Astrocyte of the spinal cord (primary cell): ENCODE measurements at regions not wholly inside any gene's neighbourhood (a gene's known extent, or its start where the extent isn't known, plus 50 kb on each side); places are given as distances from the start of the nearest gene placed in this dataset.

Experiments used
- DNase-seq: peaks from one replicate; pipeline ENCODE4 v3.0.0; 2011; ENCODE audit warnings: low read depth, low spot score
- H3K4me3 ChIP-seq: 2 replicates; pipeline ENCODE4 v1.5.1; 2011; ENCODE audit warnings: low read depth, mild to moderate bottlenecking, low read length, moderate library complexity
- in situ Hi-C: cut with HindIII; loops from 2 replicates; pipeline ENCODE4 v1.10.0; 2017; ENCODE audit warnings: low sequenced_read_pairs
- TF ChIP-seq, protein P1 (sequence below): IDR thresholded peaks from 2 replicates; pipeline ENCODE4 v1.5.1; 2012; ENCODE audit warnings: low read depth, mild to moderate bottlenecking, low read length, inconsistent platforms

DNA sequence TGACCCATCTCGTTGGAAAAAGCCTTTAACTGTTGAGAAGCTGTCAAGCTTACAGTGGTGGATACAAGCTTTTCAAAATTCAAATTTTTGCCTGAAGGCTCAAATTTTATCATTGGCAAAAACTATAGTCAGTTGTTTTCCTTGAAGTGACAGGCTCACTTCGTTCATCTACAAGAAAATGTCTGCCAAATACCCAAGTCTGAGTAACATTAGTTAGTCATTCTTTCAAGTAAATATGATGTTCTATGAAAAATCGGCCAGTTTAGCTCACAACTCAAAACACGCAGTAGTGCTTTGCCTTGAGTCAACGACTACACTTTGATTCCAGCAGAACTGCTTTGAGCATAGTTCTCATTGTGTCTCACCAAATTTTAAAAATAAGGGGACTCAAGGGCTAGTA, 170.3 kb upstream of the MAMLD1 start:
- H3K4me3 ChIP-seq = no peak overlapping the region
- DNase-seq = no peak
- in situ Hi-C loops = no loop called here
- TF ChIP-seq, protein P1, sequence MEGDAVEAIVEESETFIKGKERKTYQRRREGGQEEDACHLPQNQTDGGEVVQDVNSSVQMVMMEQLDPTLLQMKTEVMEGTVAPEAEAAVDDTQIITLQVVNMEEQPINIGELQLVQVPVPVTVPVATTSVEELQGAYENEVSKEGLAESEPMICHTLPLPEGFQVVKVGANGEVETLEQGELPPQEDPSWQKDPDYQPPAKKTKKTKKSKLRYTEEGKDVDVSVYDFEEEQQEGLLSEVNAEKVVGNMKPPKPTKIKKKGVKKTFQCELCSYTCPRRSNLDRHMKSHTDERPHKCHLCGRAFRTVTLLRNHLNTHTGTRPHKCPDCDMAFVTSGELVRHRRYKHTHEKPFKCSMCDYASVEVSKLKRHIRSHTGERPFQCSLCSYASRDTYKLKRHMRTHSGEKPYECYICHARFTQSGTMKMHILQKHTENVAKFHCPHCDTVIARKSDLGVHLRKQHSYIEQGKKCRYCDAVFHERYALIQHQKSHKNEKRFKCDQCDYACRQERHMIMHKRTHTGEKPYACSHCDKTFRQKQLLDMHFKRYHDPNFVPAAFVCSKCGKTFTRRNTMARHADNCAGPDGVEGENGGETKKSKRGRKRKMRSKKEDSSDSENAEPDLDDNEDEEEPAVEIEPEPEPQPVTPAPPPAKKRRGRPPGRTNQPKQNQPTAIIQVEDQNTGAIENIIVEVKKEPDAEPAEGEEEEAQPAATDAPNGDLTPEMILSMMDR = no peak

DNA sequence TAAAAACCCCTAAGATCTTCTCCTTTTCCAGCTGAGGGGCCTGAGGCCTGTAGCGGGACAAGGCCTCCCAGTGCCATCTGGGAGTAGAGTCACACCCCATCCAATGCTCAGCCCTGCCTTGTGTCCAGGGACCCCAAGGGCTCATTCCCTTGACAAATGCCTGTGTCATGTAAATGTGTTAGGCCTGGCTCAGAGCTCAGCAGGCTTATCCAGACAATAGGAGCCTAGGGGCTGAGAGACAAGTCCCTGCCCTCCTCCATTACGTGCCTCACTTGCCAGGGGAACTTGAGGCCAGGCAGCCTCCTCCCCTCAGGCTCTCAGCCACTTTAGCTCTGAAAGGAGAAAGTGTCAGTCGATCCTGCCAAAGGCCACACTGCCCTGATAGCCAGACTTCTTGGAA, 166.8 kb upstream of the MAMLD1 start:
- no peak overlapping the region for H3K4me3 ChIP-seq
- in situ Hi-C loops = no loop called here
- TF ChIP-seq, protein P1 = no peak
- no peak for DNase-seq

DNA sequence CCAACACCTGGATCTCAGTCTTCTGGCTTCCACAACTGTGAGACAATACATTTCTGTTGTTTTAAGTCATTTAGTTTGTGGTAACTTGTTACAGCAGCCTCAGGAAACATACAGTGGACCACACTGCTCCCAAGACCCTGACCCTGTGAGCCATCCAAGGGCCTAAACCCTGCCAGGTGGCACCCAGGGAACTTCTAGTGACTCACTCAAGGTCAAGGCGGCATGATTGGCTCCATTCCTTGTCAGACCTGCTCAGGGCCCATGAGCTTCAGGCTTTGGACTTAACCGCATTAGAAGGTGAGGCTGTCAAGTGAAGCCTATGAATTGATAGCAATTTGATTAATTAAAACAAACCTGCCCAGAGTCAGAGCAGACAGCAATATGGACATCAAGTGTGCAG, 165.7 kb upstream of the MAMLD1 start:
- no peak for DNase-seq
- TF ChIP-seq, protein P1 = no peak
- H3K4me3 ChIP-seq = no peak overlapping the region
- in situ Hi-C loops = no loop called here

DNA sequence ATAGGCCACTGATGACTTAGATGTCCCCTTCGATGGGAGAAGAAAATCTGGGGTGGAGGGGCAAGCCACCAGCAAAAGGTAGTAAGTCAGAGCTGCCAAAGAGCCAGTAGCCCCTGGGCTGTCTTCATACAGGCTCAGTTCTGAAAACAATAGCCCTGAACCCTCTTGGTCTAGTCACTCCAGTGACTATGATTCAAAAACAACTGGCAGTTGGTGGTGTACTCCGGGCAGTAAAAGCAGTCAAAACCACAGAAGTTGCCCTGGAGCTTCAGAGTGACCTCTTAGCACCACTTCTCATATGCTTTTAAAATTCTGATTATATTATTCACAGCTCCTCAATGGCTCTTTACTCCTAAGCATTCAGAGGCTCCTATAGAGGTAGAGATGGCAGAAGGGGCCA, 164.3 kb upstream of the MAMLD1 start:
- TF ChIP-seq, protein P1 = no peak
- DNase-seq = peak; percentile 24
- in situ Hi-C loops = no loop called here
- no peak overlapping the region for H3K4me3 ChIP-seq

DNA sequence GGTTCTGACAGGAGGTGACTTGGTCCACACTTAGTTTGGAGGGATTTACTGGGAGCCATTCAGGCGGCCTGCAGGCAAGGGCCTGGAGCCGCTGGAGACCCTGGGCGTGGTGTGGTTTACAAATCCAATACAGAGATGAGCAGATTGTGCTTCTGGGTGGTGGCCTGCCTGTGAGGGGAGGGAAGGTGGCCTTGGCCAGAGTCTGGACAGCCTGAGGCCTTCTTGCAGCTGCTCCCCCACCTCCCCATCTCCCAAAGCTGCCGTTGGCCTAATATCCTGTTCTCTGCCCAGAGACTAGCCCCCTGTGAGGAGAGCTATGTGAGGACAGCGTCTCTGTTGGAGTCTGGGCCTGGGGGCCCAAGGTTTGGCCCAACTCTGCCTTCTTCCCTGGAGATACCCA, 163.9 kb upstream of the MAMLD1 start:
- in situ Hi-C loops = no loop called here
- no peak for DNase-seq
- no peak overlapping the region for H3K4me3 ChIP-seq
- TF ChIP-seq, protein P1 = no peak

DNA sequence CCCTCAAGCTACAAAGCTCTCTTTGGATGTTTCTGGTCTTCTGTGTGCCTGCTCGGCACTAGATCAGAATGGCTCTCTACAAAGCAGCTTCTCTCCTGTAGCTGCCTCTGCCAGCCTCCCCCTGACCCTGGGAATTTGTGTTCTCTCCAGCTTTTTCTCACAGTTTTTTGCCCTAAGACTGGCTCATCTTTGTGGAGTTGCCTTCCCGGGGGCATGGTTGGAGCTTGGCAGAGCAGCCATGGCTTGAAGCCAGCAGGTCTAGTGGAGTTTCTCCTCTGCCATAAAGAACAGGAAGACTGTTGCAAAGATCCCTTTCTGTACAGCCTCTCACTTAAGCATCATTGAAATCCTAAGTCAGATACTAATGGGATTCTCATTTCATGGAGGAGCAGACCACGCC, 163.3 kb upstream of the MAMLD1 start:
- DNase-seq = no peak
- in situ Hi-C loops = no loop called here
- TF ChIP-seq, protein P1 = no peak
- H3K4me3 ChIP-seq = no peak overlapping the region

DNA sequence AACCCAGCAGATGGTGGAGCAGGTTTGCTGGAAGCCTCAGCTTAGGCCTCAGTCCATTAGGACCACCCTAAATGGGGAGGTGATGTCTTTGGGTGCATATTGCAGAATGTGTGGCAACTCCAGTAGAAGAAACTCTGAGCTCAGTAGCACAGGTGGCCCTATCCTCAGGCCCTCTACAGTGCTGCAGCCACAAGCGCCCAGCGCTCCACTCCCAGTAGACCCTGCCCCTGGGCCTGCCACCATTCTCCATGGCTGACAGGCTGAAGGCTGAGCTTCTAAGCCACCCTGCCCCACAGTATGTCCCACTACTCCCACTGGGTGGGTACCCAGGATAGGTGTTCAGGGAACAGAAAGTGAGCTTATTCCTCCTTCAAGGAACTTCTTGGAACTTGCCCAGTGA, 162.8 kb upstream of the MAMLD1 start:
- TF ChIP-seq, protein P1 = no peak

More for the DNA sequence above, 162.8 kb upstream of the MAMLD1 start:
- no peak overlapping the region for H3K4me3 ChIP-seq
- no peak for DNase-seq
- in situ Hi-C loops = no loop called here
